ENCODE measurements at regions not wholly inside any gene's neighbourhood (a gene's known extent, or its start where the extent isn't known, plus 50 kb on each side); places are given as distances from the start of the nearest gene placed in this dataset.

DNA sequence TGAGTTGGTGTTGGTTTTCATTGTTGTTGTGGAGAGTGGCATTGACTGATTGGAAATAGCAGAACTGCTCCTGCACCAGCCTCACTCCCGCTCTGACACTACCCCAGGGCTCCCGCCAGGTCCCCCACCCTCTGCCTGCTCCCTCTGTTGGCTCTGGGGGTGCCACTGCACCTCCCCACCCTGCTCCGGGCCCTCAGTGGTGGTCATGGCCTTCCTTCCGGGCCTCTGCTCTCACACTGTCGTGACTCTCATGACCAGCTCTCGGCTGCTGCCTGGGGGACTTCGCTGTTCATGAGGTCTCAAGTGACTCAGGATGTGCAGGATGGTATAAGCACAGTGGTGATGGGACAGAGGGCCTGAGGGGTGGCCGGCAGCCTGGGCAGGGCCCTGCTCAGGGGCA, 113.2 kb downstream of the MARCHF4 start:
- H3K4me1 ChIP-seq (ENCODE audit: control insufficient read depth in 4 of 4, insufficient read depth in 4 of 4, low read length in 3 of 4), result no peaks in the 10 kb centered on the region
- no peaks in the 10 kb centered on the region for H3K36me3 ChIP-seq (ENCODE audit: control insufficient read depth in 4 of 4, insufficient read depth in 3 of 4, low read depth in 1 of 4, low read length in 3 of 4)
- H3K4me3 ChIP-seq (ENCODE audit: low read depth in 1 of 3, low read length in 3 of 3), result no peak overlapping the region
- H3K9ac ChIP-seq (ENCODE audit: low read depth in 1 of 2, low read length in 2 of 2), result no peak overlapping the region
- WGBS, result 86% methylated on average over 8 of the region's 8 CpGs
- DNase-seq (ENCODE audit: low spot score), result no peak
- H3K9me3 ChIP-seq (ENCODE audit: control insufficient read depth in 4 of 4, low read length in 3 of 4), result no peaks in the 10 kb centered on the region
- TF ChIP-seq SP1 (IDR thresholded peaks at IDR 0.05), result no peak
- no peak for TF ChIP-seq RAD21 (IDR thresholded peaks at IDR 0.05)
- no peak for TF ChIP-seq YY1 (IDR thresholded peaks at IDR 0.05)
- no peak for TF ChIP-seq NR2F2 (IDR thresholded peaks at IDR 0.05)
- no peak for TF ChIP-seq FOXA1 (IDR thresholded peaks at IDR 0.05)
- TF ChIP-seq, protein P1, sequence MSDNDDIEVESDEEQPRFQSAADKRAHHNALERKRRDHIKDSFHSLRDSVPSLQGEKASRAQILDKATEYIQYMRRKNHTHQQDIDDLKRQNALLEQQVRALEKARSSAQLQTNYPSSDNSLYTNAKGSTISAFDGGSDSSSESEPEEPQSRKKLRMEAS (IDR thresholded peaks at IDR 0.05), result no peak
- TF ChIP-seq, protein P2, sequence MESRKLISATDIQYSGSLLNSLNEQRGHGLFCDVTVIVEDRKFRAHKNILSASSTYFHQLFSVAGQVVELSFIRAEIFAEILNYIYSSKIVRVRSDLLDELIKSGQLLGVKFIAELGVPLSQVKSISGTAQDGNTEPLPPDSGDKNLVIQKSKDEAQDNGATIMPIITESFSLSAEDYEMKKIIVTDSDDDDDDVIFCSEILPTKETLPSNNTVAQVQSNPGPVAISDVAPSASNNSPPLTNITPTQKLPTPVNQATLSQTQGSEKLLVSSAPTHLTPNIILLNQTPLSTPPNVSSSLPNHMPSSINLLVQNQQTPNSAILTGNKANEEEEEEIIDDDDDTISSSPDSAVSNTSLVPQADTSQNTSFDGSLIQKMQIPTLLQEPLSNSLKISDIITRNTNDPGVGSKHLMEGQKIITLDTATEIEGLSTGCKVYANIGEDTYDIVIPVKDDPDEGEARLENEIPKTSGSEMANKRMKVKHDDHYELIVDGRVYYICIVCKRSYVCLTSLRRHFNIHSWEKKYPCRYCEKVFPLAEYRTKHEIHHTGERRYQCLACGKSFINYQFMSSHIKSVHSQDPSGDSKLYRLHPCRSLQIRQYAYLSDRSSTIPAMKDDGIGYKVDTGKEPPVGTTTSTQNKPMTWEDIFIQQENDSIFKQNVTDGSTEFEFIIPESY (IDR thresholded peaks at IDR 0.05), result no peak
- TF ChIP-seq, protein P3, sequence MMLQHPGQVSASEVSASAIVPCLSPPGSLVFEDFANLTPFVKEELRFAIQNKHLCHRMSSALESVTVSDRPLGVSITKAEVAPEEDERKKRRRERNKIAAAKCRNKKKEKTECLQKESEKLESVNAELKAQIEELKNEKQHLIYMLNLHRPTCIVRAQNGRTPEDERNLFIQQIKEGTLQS (IDR thresholded peaks at IDR 0.05), result no peak
- no peak for TF ChIP-seq TAF1 (conservative IDR thresholded peaks at IDR 0.05)
- no peak for TF ChIP-seq HNF4G (IDR thresholded peaks at IDR 0.05)
- TF ChIP-seq GABPA (IDR thresholded peaks at IDR 0.05 in 1 of 2, conservative IDR thresholded peaks at IDR 0.05 in 1 of 2), result no peak
- TF ChIP-seq, protein P4, sequence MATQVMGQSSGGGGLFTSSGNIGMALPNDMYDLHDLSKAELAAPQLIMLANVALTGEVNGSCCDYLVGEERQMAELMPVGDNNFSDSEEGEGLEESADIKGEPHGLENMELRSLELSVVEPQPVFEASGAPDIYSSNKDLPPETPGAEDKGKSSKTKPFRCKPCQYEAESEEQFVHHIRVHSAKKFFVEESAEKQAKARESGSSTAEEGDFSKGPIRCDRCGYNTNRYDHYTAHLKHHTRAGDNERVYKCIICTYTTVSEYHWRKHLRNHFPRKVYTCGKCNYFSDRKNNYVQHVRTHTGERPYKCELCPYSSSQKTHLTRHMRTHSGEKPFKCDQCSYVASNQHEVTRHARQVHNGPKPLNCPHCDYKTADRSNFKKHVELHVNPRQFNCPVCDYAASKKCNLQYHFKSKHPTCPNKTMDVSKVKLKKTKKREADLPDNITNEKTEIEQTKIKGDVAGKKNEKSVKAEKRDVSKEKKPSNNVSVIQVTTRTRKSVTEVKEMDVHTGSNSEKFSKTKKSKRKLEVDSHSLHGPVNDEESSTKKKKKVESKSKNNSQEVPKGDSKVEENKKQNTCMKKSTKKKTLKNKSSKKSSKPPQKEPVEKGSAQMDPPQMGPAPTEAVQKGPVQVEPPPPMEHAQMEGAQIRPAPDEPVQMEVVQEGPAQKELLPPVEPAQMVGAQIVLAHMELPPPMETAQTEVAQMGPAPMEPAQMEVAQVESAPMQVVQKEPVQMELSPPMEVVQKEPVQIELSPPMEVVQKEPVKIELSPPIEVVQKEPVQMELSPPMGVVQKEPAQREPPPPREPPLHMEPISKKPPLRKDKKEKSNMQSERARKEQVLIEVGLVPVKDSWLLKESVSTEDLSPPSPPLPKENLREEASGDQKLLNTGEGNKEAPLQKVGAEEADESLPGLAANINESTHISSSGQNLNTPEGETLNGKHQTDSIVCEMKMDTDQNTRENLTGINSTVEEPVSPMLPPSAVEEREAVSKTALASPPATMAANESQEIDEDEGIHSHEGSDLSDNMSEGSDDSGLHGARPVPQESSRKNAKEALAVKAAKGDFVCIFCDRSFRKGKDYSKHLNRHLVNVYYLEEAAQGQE (IDR thresholded peaks at IDR 0.05), result no peak
- no peak for TF ChIP-seq HNF4A (conservative IDR thresholded peaks at IDR 0.05)
- peaks cover 0 to 2% (median 0%) of the 10 kb centered on the region in 4 donors for H3K27me3 ChIP-seq (ENCODE audit: control insufficient read depth in 4 of 4, insufficient read depth in 4 of 4, low read length in 3 of 4)
- H3K27ac ChIP-seq (ENCODE audit: low read depth in 1 of 2, low read length in 2 of 2), result no peak overlapping the region

DNA sequence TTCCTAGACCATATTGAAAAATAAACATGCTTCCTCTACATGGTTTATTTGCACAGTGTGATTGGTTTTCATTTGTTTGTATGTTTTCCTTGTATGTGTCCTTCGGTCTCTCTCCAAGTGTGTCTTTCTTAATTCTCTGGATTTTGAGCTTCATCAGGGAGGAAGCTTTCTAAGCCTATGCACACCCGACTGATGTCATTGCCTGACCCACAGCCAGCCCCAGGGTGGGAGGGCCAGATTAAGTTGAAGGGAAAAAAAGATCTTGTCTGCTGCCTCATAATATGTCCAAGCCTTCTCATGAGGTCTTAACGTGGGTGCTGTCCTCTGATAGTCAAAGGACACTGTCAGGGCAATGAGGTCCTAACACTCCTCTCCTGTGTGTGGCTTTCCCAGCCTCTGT, 115.2 kb downstream of the MARCHF4 start:
- TF ChIP-seq FOXA2 (IDR thresholded peaks at IDR 0.05) (no peak), SP1 (IDR thresholded peaks at IDR 0.05) (no peak), GABPA (IDR thresholded peaks at IDR 0.05 in 1 of 2, conservative IDR thresholded peaks at IDR 0.05 in 1 of 2) (no peak), RXRA (IDR thresholded peaks at IDR 0.05) (no peak), YY1 (IDR thresholded peaks at IDR 0.05) (no peak), JUND (IDR thresholded peaks at IDR 0.05) (no peak), HNF4A (conservative IDR thresholded peaks at IDR 0.05) (no peak)
- Histone ChIP-seq H3K27me3 (ENCODE audit: control insufficient read depth in 4 of 4, insufficient read depth in 4 of 4, low read length in 3 of 4) (peaks cover 0 to 2% (median 0%) of the 10 kb centered on the region in 4 donors), H3K4me3 (ENCODE audit: low read depth in 1 of 3, low read length in 3 of 3) (no peak overlapping the region), H3K27ac (ENCODE audit: low read depth in 1 of 2, low read length in 2 of 2) (no peak overlapping the region), H3K4me1 (ENCODE audit: control insufficient read depth in 4 of 4, insufficient read depth in 4 of 4, low read length in 3 of 4) (no peaks in the 10 kb centered on the region), H3K9me3 (ENCODE audit: control insufficient read depth in 4 of 4, low read length in 3 of 4) (no peaks in the 10 kb centered on the region), H3K9ac (ENCODE audit: low read depth in 1 of 2, low read length in 2 of 2) (no peak overlapping the region), H3K36me3 (ENCODE audit: control insufficient read depth in 4 of 4, insufficient read depth in 3 of 4, low read depth in 1 of 4, low read length in 3 of 4) (no peaks in the 10 kb centered on the region)
- DNase-seq (ENCODE audit: low spot score), result no peak
- WGBS, result 66% methylated on average over 3 of the region's 3 CpGs

Measured in liver (tissue), 7 donors.